ENCODE measurements at regions not wholly inside any gene's neighbourhood (a gene's known extent, or its start where the extent isn't known, plus 50 kb on each side); places are given as distances from the start of the nearest gene placed in this dataset.
"Not testable (repeated sequence)": the region's sequence is repeated elsewhere in the genome, so short reads cannot be mapped to it uniquely, and the experiment has no call there.

DNA sequence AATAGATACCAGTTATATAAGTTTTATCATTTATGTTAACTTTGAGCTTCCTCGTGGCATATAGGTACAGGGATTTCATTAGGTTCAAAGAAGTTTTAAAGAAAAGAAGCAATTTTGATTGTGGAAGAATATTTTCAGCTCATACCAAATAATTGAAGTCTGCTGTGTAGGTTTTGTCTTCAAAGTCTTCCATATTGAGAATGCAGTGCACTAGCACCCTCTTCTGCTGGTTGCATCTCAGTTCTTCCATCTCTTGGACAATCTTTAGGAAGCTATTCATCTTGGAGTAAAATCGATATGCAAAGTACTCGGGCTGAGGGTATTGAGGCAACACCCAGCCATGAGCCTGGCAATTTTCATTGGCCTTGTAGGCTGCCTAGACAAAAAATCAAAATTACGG is 103.9 kb downstream of the DDX11 start:
- not testable (repeated sequence) for H3K36me3 ChIP-seq (ENCODE audit: control insufficient read depth in 2 of 2, insufficient read depth in 1 of 2, low read length in 2 of 2); H3K9me3 ChIP-seq (ENCODE audit: control insufficient read depth, insufficient read depth, low read depth, low read length); H3K4me3 ChIP-seq (ENCODE audit: low read depth, low read length); H3K4me1 ChIP-seq (ENCODE audit: control insufficient read depth, insufficient read depth, low read length); H3K27ac ChIP-seq (ENCODE audit: extremely low read depth, low read depth, low read length)
- peak; percentile 56 for TF ChIP-seq ZNF654 (tag by site-specific recombination; IDR thresholded peaks at IDR 0.05; ENCODE audit: low read depth)
- POLR2A ChIA-PET: interaction anchor here (0.6 kb wide), 1 partner anchor 62 kb away, joined by 5 read pairs; no protein-coding TSS in a partner anchor
- CTCF ChIA-PET: interaction anchor here (0.6 to 1.3 kb wide), 3 partner anchors 327 to 551 kb away, joined by 3 to 4 read pairs (median 4); no protein-coding TSS in a partner anchor

DNA sequence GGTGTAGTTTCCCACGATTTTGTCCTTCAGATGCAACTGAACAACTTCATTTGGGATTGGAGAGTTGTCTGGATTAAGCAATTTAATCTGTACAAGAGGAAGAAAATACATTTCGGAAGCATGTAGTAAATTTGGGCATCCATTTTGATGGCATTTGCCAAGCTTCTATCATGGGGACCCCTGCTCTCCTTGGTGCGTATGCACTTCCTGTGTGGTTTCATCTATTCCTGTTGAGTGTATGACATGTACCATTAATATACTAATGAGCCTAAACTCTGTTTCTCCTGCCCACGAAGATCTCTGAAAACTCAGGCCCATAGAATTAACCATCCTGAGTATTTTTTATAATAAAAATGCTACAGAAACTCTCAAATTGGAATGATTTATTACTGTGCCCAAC is 105.2 kb downstream of the DDX11 start:
- H3K4me1 ChIP-seq (ENCODE audit: control insufficient read depth, insufficient read depth, low read length); POLR2A ChIA-PET; H3K27ac ChIP-seq (ENCODE audit: extremely low read depth, low read depth, low read length); H3K4me3 ChIP-seq (ENCODE audit: low read depth, low read length); CTCF ChIA-PET; H3K9me3 ChIP-seq (ENCODE audit: control insufficient read depth, insufficient read depth, low read depth, low read length); H3K36me3 ChIP-seq (ENCODE audit: control insufficient read depth in 2 of 2, insufficient read depth in 1 of 2, low read length in 2 of 2): not testable (repeated sequence)

DNA sequence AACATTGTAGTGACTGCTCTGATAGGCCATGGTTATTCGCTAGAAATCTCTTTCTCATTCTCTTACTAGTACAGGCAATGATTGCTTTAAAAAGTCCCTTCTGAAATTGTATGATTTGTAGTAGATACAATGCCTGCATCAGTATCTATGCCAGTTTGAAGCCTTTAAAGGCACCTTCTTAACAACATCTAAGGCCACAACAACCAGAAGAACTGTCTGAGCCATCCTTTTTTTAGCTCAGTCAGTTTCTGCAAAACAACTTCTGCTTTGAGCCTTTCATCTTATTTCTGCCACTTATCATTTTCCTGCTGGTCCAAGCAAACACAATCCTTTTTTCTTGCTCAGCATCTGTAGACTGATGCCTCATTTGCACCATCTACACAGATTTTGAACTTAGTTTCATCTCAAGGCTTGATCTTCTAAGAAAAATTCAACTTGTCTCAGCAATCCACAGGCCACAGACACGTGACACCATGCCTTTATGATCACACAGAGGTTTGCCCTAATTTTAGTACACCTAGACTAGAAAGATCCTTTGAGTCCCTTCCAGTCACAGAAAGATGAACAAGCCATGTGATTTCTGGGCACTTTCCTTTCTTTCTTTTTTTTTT is 106.1 kb downstream of the DDX11 start:
- H3K36me3 ChIP-seq (ENCODE audit: control insufficient read depth in 2 of 2, insufficient read depth in 1 of 2, low read length in 2 of 2); POLR2A ChIA-PET; CTCF ChIA-PET; H3K4me1 ChIP-seq (ENCODE audit: control insufficient read depth, insufficient read depth, low read length); H3K9me3 ChIP-seq (ENCODE audit: control insufficient read depth, insufficient read depth, low read depth, low read length); H3K27ac ChIP-seq (ENCODE audit: extremely low read depth, low read depth, low read length); H3K4me3 ChIP-seq (ENCODE audit: low read depth, low read length): not testable (repeated sequence)

DNA sequence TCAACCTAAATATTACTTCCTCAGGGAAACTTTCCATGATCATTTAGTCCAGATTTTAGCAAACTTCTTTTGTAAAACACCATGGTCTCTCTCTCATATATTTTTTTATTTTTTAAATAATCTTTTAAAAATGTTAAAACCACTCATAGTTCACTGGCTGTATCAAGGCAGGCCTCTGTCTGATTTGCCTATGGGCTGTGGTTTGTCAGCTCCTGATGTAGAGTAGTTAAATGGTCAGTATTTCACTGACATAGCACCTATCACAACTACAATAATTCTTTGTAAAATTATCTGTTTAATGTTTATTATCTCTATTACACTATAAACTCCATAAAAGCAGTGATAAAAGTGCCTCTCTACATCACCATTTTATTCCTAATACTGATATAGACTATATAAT is 108.9 kb downstream of the DDX11 start:
- H3K4me3 ChIP-seq (ENCODE audit: low read depth, low read length); CTCF ChIA-PET; H3K36me3 ChIP-seq (ENCODE audit: control insufficient read depth in 2 of 2, insufficient read depth in 1 of 2, low read length in 2 of 2); H3K27ac ChIP-seq (ENCODE audit: extremely low read depth, low read depth, low read length); POLR2A ChIA-PET; H3K4me1 ChIP-seq (ENCODE audit: control insufficient read depth, insufficient read depth, low read length); H3K9me3 ChIP-seq (ENCODE audit: control insufficient read depth, insufficient read depth, low read depth, low read length): not testable (repeated sequence)

DNA sequence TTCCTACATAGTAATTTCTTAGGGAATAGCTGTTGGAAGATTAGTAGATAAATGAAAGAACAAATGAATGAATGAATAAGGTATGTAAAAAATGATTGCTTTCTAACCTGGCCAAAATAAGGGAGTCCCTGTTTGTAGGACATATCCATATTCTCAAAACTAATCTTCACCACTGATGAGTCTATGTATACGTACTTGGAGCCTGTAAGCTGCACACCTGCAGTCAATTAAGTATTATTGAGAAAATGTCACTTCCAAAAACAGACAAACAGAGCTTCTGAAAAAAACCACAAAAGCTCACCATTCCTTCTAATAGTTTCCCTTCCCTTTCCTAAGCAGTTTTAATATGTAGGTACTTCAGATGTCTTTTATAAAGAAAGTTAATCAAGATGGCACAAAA is 109.4 kb downstream of the DDX11 start:
- H3K36me3 ChIP-seq (ENCODE audit: control insufficient read depth in 2 of 2, insufficient read depth in 1 of 2, low read length in 2 of 2); H3K27ac ChIP-seq (ENCODE audit: extremely low read depth, low read depth, low read length); H3K4me1 ChIP-seq (ENCODE audit: control insufficient read depth, insufficient read depth, low read length); CTCF ChIA-PET; H3K9me3 ChIP-seq (ENCODE audit: control insufficient read depth, insufficient read depth, low read depth, low read length); POLR2A ChIA-PET; H3K4me3 ChIP-seq (ENCODE audit: low read depth, low read length): not testable (repeated sequence)

DNA sequence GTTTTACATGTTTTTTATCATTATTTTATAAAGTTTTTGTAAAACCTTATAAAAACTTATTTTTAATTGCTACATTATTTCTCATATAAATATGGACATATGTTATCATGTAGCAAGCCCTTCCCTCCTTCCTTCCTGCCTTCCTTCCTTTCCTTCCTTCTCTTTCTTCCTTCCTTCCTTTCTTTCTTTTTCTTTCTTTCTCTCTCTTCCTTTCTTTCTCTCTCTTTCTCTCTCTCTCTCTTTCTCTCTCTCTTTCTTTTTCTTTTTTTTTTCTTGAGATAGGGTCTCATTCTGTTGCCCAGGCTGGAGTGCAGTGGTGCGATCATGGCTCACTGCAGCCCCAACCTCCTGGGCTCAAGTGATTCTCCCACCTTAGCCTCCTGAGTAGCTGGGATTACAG is 110.2 kb downstream of the DDX11 start:
- H3K4me1 ChIP-seq (ENCODE audit: control insufficient read depth, insufficient read depth, low read length); POLR2A ChIA-PET: not testable (repeated sequence)

DNA sequence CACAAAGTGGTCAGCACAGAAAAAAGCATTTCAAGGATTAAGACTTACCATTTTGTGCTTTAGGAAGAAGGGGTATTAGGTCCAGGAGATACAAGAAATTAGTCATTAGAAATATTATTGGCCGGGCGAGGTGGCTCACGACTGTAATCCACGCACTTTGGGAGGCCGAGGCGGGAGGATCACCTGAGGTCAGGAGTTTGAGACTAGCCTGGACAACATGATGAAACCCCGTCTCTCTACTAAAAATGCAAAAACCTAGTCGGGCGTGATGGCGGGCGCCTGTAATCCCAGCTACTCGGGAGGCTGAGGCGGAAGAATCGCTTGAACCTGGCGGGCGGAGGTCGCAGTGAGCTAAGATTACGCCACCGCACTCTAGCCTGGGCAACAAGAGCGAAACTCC is 111.0 kb downstream of the DDX11 start:
- CTCF ChIA-PET; POLR2A ChIA-PET; H3K9me3 ChIP-seq (ENCODE audit: control insufficient read depth, insufficient read depth, low read depth, low read length); H3K36me3 ChIP-seq (ENCODE audit: control insufficient read depth in 2 of 2, insufficient read depth in 1 of 2, low read length in 2 of 2); H3K27ac ChIP-seq (ENCODE audit: extremely low read depth, low read depth, low read length); H3K4me3 ChIP-seq (ENCODE audit: low read depth, low read length); H3K4me1 ChIP-seq (ENCODE audit: control insufficient read depth, insufficient read depth, low read length): not testable (repeated sequence)

More for the DNA sequence above, 110.2 kb downstream of the DDX11 start:
- H3K36me3 ChIP-seq (ENCODE audit: control insufficient read depth in 2 of 2, insufficient read depth in 1 of 2, low read length in 2 of 2); H3K27ac ChIP-seq (ENCODE audit: extremely low read depth, low read depth, low read length); H3K9me3 ChIP-seq (ENCODE audit: control insufficient read depth, insufficient read depth, low read depth, low read length); H3K4me3 ChIP-seq (ENCODE audit: low read depth, low read length); CTCF ChIA-PET: not testable (repeated sequence)
- peak; percentile 44; the same call in 1 of the 2 replicates for TF ChIP-seq PRDM1 (tag by site-specific recombination; IDR thresholded peaks at IDR 0.05)
- peak; percentile 51 for TF ChIP-seq ZNF366 (tag by site-specific recombination; conservative IDR thresholded peaks at IDR 0.05)
- peak; percentile 67 for TF ChIP-seq ZNF596 (tag by site-specific recombination; IDR thresholded peaks at IDR 0.05)

DNA sequence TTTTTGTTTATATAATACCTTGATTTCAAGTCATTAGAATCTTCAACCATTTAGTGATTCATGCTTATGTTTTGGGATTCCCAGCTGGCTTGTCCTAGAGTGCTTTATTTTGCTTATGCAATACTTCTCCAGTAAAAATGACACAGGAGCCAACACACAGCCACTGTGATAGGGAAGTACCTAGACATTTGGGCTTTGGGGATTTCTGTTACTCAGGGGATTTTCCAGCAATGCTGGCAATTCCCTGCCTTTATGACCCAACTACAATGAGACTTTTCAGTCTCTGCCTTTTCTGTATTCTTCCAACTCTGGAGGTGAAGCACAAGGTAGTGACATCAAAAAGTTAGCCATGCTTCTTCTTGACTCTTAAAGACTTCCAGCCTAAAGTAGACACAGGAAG is 119.0 kb downstream of the DDX11 start:
- CTCF ChIA-PET; H3K9me3 ChIP-seq (ENCODE audit: control insufficient read depth, insufficient read depth, low read depth, low read length): not testable (repeated sequence)

DNA sequence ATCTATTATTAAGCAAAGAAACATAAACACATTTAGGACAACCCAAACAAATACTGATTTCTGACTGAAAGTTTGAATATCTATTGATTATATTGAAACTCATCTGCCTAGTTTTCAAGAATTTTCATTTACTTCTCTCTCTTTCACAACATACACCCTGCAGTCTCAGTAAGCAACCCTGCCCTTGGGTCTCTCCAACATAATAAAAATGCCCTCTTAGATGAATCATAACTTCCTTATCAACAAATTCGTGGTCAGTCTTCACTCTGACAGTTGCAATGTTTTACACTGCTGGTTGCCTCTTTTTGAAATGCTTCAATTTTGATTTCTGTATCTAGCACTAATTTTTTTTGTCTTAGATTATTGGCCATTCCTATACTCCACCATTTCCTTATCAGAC is 122.0 kb downstream of the DDX11 start:
- H3K27ac ChIP-seq (ENCODE audit: extremely low read depth, low read depth, low read length); H3K4me1 ChIP-seq (ENCODE audit: control insufficient read depth, insufficient read depth, low read length); CTCF ChIA-PET; POLR2A ChIA-PET; H3K9me3 ChIP-seq (ENCODE audit: control insufficient read depth, insufficient read depth, low read depth, low read length); H3K36me3 ChIP-seq (ENCODE audit: control insufficient read depth in 2 of 2, insufficient read depth in 1 of 2, low read length in 2 of 2); H3K4me3 ChIP-seq (ENCODE audit: low read depth, low read length): not testable (repeated sequence)

More for the DNA sequence above, 119.0 kb downstream of the DDX11 start:
- H3K36me3 ChIP-seq (ENCODE audit: control insufficient read depth in 2 of 2, insufficient read depth in 1 of 2, low read length in 2 of 2); H3K4me3 ChIP-seq (ENCODE audit: low read depth, low read length); POLR2A ChIA-PET; H3K27ac ChIP-seq (ENCODE audit: extremely low read depth, low read depth, low read length); H3K4me1 ChIP-seq (ENCODE audit: control insufficient read depth, insufficient read depth, low read length): not testable (repeated sequence)

Data from HEK293 (cell line).